NT2/D1 (cell line): ENCODE measurements at regions not wholly inside any gene's neighbourhood (a gene's known extent, or its start where the extent isn't known, plus 50 kb on each side); places are given as distances from the start of the nearest gene placed in this dataset.

Experiments
- SUZ12 ChIP-seq: IDR thresholded peaks from 2 replicates; pipeline ENCODE4 v1.6.1; 2011; ENCODE audit not compliant: insufficient read length, insufficient read depth; ENCODE audit errors: extremely low read depth
- YY1 ChIP-seq: IDR thresholded peaks from 2 replicates; pipeline ENCODE4 v1.6.1; 2011; ENCODE audit not compliant: insufficient read length, insufficient read depth
- ZNF274 ChIP-seq: IDR thresholded peaks from 2 replicates; pipeline ENCODE4 v1.6.1; 2011; ENCODE audit warnings: mild to moderate bottlenecking, low read depth, low read length

GRCh38 chr5:156200938-156201787 lies 125.8 kb upstream of the SGCD start:
- TF ChIP-seq ZNF274 (no peak), YY1 (no peak), SUZ12 (no peak)
